Stimulated activated CD8-positive, alpha-beta memory T cell treated with anti-CD3 and anti-CD28 coated beads, Interleukin-12 subunit alpha, Interleukin-12 subunit beta, amount 100 ng/mL, for 1 hour (primary cell): ENCODE measurements at regions not wholly inside any gene's neighbourhood (a gene's known extent, or its start where the extent isn't known, plus 50 kb on each side); places are given as distances from the start of the nearest gene placed in this dataset.
"Not testable (repeated sequence)": the region's sequence is repeated elsewhere in the genome, so short reads cannot be mapped to it uniquely, and the experiment has no call there.

Experiments used
- DNase-seq: peaks from one replicate; pipeline ENCODE4 v3.0.0-alpha.2; 2020; ENCODE audit warnings: low read depth

- no peak for DNase-seq
These were observed 114.0 kb upstream of the RAB4A start for GRCh38 chr1:229156872-229157271.

DNA sequence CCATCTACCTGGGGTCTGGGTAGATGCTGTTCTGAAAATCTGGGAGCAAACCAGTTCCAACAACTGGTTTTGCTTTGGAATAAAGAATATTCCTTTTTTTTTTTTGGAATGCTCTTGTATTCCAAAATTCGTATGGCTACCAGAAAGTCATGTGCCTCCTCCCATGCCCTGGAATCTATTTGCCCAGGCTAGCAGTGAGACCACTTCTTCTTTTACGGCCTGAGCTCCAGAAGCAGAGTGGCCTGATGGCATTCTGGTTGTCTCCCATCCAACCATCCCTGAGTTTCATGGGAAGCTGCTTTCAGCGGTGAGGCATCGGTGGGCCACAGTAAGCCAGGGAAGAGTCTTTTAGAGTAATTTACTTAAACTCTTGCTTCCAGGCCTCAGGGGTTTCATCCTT lies 113.4 kb upstream of the RAB4A start:
- DNase-seq = no peak

- DNase-seq = no peak
These were observed 112.5 kb upstream of the RAB4A start for GRCh38 chr1:229158341-229158921.

- no peak for DNase-seq
These were observed 112.0 kb upstream of the RAB4A start for GRCh38 chr1:229158927-229159326.

GRCh38 chr1:229159668-229160544 lies 111.0 kb upstream of the RAB4A start:
- no peak for DNase-seq

- no peak for DNase-seq
These were observed 109.2 kb upstream of the RAB4A start for GRCh38 chr1:229161740-229162139.

GRCh38 chr1:229162825-229163515 lies 107.9 kb upstream of the RAB4A start:
- DNase-seq = no peak

DNA sequence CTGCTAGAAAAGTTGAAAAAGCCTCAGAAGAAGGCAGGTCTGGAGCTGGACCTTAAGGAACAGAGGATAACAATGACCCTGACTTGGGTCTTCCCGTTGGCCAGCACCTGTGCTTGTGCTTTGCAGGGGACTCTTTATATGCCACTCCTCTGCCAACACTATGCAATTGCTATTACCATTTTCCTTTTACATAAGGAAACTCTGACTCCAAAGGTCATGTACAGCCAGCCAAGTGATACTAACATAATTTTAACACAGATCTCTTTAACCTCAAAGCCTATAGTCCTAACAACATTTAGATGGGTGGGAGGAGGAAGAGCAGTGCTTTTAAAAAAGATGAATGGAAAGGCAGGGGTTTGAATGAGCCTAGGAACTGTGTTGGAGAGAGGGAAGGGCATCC lies 106.6 kb upstream of the RAB4A start:
- no peak for DNase-seq

DNA sequence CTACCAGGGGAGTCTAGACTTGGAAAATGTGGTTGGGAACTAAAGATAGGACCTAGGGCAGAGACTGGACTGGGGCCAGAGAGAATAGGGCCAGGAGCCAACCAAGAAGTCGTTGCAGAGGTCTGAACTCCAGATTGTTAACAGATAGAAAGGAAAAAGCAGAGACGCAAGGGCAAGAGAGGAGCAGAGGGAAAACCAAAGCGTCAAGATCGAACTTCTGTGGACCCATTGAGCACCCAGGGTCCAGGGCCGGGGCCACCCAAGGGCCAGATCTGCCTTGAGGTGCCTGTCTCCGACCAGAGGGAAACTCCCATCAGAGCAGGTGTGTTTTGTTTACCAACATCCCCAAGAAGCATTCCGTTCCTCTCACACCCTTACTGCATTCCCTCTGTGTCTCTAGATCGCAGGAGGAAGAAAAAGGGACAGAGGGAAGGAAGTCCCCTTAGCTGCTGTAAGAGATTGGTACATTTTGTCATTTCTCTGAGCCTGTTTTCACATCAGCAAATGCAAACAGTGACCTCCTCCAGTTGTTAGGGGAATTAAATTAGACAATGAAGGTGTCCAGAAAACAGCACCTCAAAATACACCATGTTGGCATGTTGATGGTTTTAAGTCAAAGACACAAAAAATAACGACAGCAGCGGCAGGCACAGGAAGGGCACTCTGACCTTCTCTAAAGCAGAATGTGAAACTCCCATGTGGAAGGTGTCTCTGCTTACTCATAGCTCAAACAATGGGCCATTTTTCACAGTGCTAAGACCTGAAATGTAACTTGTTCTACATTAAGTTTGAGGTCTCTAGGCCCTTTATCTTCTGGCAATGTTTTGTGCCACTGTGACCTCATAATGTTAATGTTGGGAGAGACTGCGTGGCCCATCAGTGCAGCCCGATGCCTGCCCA lies 105.8 kb upstream of the RAB4A start:
- DNase-seq = no peak

- no peak for DNase-seq
These were observed 103.6 kb upstream of the RAB4A start for GRCh38 chr1:229167318-229167717.

DNA sequence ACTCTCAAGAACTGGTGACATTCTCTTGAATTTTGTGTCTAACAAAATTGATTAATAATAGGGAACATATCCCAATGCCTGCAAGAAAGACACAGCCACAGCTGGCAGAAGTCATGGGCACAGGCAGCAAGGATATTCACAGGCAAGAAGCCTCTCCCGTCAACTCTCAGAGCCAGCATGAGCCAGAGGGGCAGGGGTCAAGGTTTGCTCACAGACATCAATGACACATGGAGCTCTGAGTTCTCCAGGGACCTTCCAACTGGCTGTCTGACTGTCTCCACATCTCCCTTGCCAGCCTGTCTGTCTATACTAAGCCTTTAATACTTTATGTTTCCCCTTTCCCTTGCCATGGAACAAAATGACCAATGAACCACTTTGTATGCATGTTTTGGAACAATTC lies 101.5 kb upstream of the RAB4A start:
- DNase-seq = no peak

DNA sequence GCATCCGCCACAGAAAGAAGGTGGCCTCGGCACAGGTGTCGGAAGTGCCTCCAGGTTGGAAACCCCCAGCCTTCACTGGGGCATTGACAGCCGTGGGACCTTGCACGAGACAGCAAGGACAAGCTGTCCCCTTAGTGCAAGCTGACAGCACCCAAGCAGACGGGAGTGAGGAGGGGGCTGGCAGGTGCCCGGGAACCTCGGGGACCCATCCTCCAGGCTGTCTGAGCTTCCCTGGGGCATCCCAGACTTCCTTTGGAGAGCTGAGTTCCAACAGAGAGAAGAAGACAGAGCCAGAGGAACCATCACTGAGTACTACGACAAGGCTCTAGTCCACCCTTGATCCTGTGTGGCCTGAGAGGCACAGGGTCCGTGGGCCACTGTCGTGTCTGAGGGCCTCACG lies 100.6 kb upstream of the RAB4A start:
- no peak for DNase-seq

DNA sequence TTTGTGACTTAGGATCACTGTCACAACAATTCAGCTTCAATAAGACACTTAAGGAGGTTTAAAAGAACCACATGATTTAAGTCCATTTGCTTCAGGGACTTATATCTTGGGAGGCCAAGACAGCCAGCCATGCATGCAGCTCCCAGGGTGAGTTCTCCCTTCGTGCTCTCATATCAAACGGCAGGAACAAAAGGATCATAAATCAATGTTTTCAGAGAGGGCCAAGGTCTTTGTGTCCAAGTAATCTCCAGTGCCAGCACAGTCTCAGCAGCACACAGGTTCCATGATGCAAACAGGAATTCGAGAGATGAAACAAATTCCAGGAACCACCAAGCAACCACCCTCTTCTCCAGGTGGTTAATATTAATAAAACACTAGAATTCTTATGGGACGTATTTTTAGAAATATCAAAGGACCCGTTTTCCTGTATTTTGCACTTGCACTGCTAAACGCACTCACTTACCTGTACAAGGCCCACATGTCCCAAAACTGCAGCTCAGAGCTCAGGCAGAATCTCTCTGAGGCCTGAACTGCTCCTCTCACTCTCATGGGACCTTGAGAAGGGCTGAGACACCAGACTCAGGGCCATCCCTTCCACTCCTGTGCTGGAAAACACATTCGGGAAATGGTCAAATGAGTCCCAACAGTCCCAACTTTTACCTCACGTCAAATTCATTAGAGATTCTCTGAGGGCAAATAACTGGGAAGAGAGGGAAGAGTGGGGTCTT lies 100.0 kb upstream of the RAB4A start:
- DNase-seq = no peak

DNA sequence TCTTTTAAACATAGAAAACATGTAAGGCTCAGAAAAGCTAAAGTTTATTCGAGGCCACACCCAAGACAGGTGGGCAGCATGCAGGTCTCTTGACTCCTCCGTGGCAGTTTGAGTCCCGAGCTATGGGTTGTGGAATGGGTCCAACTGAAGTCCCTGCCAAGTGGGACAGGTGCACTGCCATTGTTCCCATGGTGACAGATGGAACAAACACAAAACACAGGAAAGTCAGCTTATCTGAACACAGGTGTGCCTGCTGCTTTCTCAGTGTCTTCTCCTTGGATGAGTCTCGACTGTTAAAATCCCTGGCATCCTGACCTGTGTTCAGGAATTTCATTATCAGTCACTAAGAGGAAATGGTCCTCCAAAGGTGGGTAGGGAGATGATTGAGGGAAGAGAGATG lies 99.0 kb upstream of the RAB4A start:
- DNase-seq = no peak

- DNase-seq = not testable (repeated sequence)
These were observed 97.1 kb upstream of the RAB4A start for GRCh38 chr1:229173491-229174476.

DNA sequence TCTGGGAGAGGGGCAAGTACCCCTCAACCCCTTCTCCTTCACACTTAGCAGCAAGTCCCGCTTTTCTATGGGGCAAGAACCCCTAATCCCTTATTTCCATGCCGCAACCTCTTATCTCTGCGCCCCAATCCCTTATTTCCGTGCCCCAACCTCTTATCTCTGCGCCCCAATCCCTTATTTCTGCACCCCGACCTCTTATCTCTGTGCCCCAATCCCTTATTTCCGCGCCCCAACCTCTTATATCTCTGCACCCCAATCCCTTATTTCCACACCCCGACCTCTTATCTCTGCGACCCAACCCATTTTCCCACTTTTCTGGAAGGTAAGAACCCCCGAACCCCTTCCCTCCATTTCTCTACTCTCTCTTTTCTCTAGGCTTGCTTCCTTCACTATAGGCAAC lies 95.6 kb upstream of the RAB4A start:
- not testable (repeated sequence) for DNase-seq

- DNase-seq = not testable (repeated sequence)
These were observed 94.5 kb upstream of the RAB4A start for GRCh38 chr1:229176457-229176856.

- no peak for DNase-seq
These were observed 90.8 kb upstream of the RAB4A start for GRCh38 chr1:229180161-229180560.

GRCh38 chr1:229181419-229181818 lies 89.5 kb upstream of the RAB4A start:
- DNase-seq = no peak

- no peak for DNase-seq
These were observed 87.3 kb upstream of the RAB4A start for GRCh38 chr1:229183588-229183987.
